ENCODE measurements at regions not wholly inside any gene's neighbourhood (a gene's known extent, or its start where the extent isn't known, plus 50 kb on each side); places are given as distances from the start of the nearest gene placed in this dataset.

GRCh38 chr6:18746727-18747126, 359.6 kb downstream of the RNF144B start (continued):
- TF ChIP-seq CTCF (IDR thresholded peaks at IDR 0.05 in 2 of 3, conservative IDR thresholded peaks at IDR 0.05 in 1 of 3; ENCODE audit: insufficient read depth in 2 of 3, low read depth in 1 of 3, low read length in 3 of 3) (no peak), ZNF124 (CRISPR knock-in tag; IDR thresholded peaks at IDR 0.05) (no peak), POLR2AphosphoS5 (IDR thresholded peaks at IDR 0.05; ENCODE audit: control insufficient read depth, insufficient read depth, low read depth, low read length) (no peak), RBM34 (IDR thresholded peaks at IDR 0.05; ENCODE audit: borderline replicate concordance, insufficient read depth, low read length) (no peak), ZNF57 (CRISPR knock-in tag; IDR thresholded peaks at IDR 0.05) (no peak), ZNF197 (CRISPR knock-in tag; IDR thresholded peaks at IDR 0.05; ENCODE audit: low read depth) (no peak)

GRCh38 chr6:18748314-18748713, 361.2 kb downstream of the RNF144B start:
- 1% methylated on average over 6 of the region's 6 CpGs for WGBS (ENCODE audit: insufficient coverage, low coverage, missing lambda C conversion rate)
- no peak for DNase-seq (ENCODE audit: extremely low read depth in 1 of 4, low spot score in 3 of 4)
- ChIA-PET POLR2A (no interaction called here), CTCF (ENCODE audit: low intra/inter-chr PET ratio) (no interaction called here)
- intact Hi-C loops (cut with micrococcal nuclease), result loop anchor here (5.0 kb wide), 1 partner anchor 1309 kb away; no protein-coding TSS in a partner anchor
- Histone ChIP-seq H3K27me3 (ENCODE audit: control insufficient read depth in 2 of 2, insufficient read depth in 2 of 2, low read length in 2 of 2) (no peaks in the 10 kb centered on the region), H2AFZ (ENCODE audit: low read depth, low read length) (no peak overlapping the region), H3K9me3 (replicated peaks; ENCODE audit: control insufficient read depth, insufficient read depth, low read depth, low read length) (no peaks in the 10 kb centered on the region), H3K9ac (ENCODE audit: insufficient read depth in 1 of 2, low read depth in 2 of 2, low read length in 2 of 2) (no peak overlapping the region), H3K4me3 (no peak overlapping the region), H3K36me3 (ENCODE audit: control insufficient read depth, insufficient read depth, low read length) (no peaks in the 10 kb centered on the region), H3K79me2 (ENCODE audit: control insufficient read depth, insufficient read depth, low read length) (no peaks in the 10 kb centered on the region), H3K4me2 (ENCODE audit: insufficient read depth, low read length) (no peak overlapping the region), H3K9me1 (ENCODE audit: control insufficient read depth, insufficient read depth, low read length) (no peaks in the 10 kb centered on the region), H4K20me1 (replicated peaks; ENCODE audit: control insufficient read depth, insufficient read depth, low read length) (no peaks in the 10 kb centered on the region), H3K4me1 (replicated peaks in 1 of 2; ENCODE audit: control insufficient read depth in 2 of 2, insufficient read depth in 2 of 2, low read length in 2 of 2) (no peaks in the 10 kb centered on the region), H3K27ac (ENCODE audit: extremely low read depth, low read depth, low read length) (no peak overlapping the region)
- BruUV-seq (replicated peaks), result no TSS peak
- no peak for ATAC-seq
- in situ Hi-C loops (cut with MboI), result no loop called here
- FAIRE-seq, result no peak
- no peak for TF ChIP-seq ZNF324 (CRISPR knock-in tag; IDR thresholded peaks at IDR 0.05)
- no peak for TF ChIP-seq CBX1 (IDR thresholded peaks at IDR 0.05; ENCODE audit: low read depth)
- TF ChIP-seq HEY1 (CRISPR knock-in tag; IDR thresholded peaks at IDR 0.05; ENCODE audit: borderline replicate concordance), result no peak
- no peak for TF ChIP-seq KLF6 (CRISPR knock-in tag; IDR thresholded peaks at IDR 0.05; ENCODE audit: borderline replicate concordance)
- no peak for TF ChIP-seq MTA1 (IDR thresholded peaks at IDR 0.05; ENCODE audit: borderline replicate concordance)
- TF ChIP-seq ELK1 (CRISPR knock-in tag; IDR thresholded peaks at IDR 0.05), result no peak
- no peak for TF ChIP-seq YBX1 (IDR thresholded peaks at IDR 0.05)
- no peak for TF ChIP-seq STAT5A (IDR thresholded peaks at IDR 0.05; ENCODE audit: borderline replicate concordance, low read length)
- no peak for TF ChIP-seq EP300 (IDR thresholded peaks at IDR 0.05; ENCODE audit: low read length)
- no peak for TF ChIP-seq RCOR1 (IDR thresholded peaks at IDR 0.05; ENCODE audit: borderline replicate concordance in 1 of 2, low read depth in 2 of 2, low read length in 2 of 2)
- no peak for TF ChIP-seq DDX20 (tag; IDR thresholded peaks at IDR 0.05; ENCODE audit: low read depth)
- TF ChIP-seq FOS (IDR thresholded peaks at IDR 0.05; ENCODE audit: extremely low read depth, insufficient read length), result no peak
- no peak for TF ChIP-seq NR4A1 (CRISPR knock-in tag; IDR thresholded peaks at IDR 0.05)
- TF ChIP-seq NR4A1 (tag; IDR thresholded peaks at IDR 0.05), result no peak
- TF ChIP-seq SRSF1 (IDR thresholded peaks at IDR 0.05; ENCODE audit: low read depth, low read length), result no peak
- no peak for TF ChIP-seq CTBP1 (IDR thresholded peaks at IDR 0.05; ENCODE audit: borderline replicate concordance)
- TF ChIP-seq SREBF1 (IDR thresholded peaks at IDR 0.05; ENCODE audit: borderline replicate concordance, low read depth, low read length), result no peak
